ENCODE measurements at regions not wholly inside any gene's neighbourhood (a gene's known extent, or its start where the extent isn't known, plus 50 kb on each side); places are given as distances from the start of the nearest gene placed in this dataset.

DNA sequence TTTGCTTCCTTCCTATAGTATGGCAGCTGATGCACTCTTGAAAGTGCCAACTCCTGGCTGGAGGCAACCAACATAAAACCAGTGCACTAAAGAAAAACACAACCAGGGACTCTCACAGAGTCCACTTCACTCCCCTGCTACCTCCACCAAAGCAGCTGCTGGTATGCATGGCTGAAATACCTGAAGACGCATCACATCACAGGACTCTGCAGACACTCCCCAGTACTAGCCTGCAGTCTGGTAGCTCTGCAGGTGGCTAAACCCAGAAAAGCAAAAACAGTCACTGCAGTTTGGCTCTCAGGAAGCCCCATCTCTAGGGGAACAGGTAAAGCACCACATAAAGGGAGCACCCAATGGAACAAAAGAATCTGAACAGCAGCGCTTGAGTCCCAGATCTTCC, 473.0 kb upstream of the SPTLC3 start:
- no TSS peak for BruUV-seq (replicated peaks)

More for the DNA sequence above, 473.0 kb upstream of the SPTLC3 start:
- no peak overlapping the region for H3K4me2 ChIP-seq (ENCODE audit: insufficient read depth, low read length)
- H4K20me1 ChIP-seq (replicated peaks; ENCODE audit: control insufficient read depth, insufficient read depth, low read length), result no peaks in the 10 kb centered on the region
- ChIA-PET POLR2A (interaction anchor here (0.7 kb wide), 1 partner anchor 31 kb away, joined by 3 read pairs; no protein-coding TSS in a partner anchor), CTCF (ENCODE audit: low intra/inter-chr PET ratio) (no interaction called here)
- no peaks in the 10 kb centered on the region for H3K9me1 ChIP-seq (ENCODE audit: control insufficient read depth, insufficient read depth, low read length)
- intact Hi-C loops (cut with micrococcal nuclease) (no loop called here), in situ Hi-C loops (cut with MboI) (no loop called here)
- H3K4me3 ChIP-seq, result no peak overlapping the region
- ATAC-seq (no peak), DNase-seq (ENCODE audit: extremely low read depth in 1 of 4, low spot score in 3 of 4) (no peak), FAIRE-seq (no peak)
- H3K36me3 ChIP-seq (ENCODE audit: control insufficient read depth, insufficient read depth, low read length), result no peaks in the 10 kb centered on the region
- no peak overlapping the region for H3K27ac ChIP-seq (ENCODE audit: extremely low read depth, low read depth, low read length)
- TF ChIP-seq JUN (IDR thresholded peaks at IDR 0.05; ENCODE audit: borderline replicate concordance, low read depth, low read length) (no peak), JUN (CRISPR knock-in tag; IDR thresholded peaks at IDR 0.05; ENCODE audit: borderline replicate concordance) (no peak), BACH1 (tag; IDR thresholded peaks at IDR 0.05) (no peak), RFX7 (CRISPR knock-in tag; IDR thresholded peaks at IDR 0.05) (no peak), PML (IDR thresholded peaks at IDR 0.05; ENCODE audit: low read length) (no peak), ZNF253 (CRISPR knock-in tag; conservative IDR thresholded peaks at IDR 0.05) (no peak), ZNF239 (CRISPR knock-in tag; IDR thresholded peaks at IDR 0.05) (no peak), GABPB2 (CRISPR knock-in tag; conservative IDR thresholded peaks at IDR 0.05) (no peak), ZFX (CRISPR knock-in tag; IDR thresholded peaks at IDR 0.05) (no peak), SREBF2 (CRISPR knock-in tag; IDR thresholded peaks at IDR 0.05) (no peak)
- TF ChIP-seq, protein P1, sequence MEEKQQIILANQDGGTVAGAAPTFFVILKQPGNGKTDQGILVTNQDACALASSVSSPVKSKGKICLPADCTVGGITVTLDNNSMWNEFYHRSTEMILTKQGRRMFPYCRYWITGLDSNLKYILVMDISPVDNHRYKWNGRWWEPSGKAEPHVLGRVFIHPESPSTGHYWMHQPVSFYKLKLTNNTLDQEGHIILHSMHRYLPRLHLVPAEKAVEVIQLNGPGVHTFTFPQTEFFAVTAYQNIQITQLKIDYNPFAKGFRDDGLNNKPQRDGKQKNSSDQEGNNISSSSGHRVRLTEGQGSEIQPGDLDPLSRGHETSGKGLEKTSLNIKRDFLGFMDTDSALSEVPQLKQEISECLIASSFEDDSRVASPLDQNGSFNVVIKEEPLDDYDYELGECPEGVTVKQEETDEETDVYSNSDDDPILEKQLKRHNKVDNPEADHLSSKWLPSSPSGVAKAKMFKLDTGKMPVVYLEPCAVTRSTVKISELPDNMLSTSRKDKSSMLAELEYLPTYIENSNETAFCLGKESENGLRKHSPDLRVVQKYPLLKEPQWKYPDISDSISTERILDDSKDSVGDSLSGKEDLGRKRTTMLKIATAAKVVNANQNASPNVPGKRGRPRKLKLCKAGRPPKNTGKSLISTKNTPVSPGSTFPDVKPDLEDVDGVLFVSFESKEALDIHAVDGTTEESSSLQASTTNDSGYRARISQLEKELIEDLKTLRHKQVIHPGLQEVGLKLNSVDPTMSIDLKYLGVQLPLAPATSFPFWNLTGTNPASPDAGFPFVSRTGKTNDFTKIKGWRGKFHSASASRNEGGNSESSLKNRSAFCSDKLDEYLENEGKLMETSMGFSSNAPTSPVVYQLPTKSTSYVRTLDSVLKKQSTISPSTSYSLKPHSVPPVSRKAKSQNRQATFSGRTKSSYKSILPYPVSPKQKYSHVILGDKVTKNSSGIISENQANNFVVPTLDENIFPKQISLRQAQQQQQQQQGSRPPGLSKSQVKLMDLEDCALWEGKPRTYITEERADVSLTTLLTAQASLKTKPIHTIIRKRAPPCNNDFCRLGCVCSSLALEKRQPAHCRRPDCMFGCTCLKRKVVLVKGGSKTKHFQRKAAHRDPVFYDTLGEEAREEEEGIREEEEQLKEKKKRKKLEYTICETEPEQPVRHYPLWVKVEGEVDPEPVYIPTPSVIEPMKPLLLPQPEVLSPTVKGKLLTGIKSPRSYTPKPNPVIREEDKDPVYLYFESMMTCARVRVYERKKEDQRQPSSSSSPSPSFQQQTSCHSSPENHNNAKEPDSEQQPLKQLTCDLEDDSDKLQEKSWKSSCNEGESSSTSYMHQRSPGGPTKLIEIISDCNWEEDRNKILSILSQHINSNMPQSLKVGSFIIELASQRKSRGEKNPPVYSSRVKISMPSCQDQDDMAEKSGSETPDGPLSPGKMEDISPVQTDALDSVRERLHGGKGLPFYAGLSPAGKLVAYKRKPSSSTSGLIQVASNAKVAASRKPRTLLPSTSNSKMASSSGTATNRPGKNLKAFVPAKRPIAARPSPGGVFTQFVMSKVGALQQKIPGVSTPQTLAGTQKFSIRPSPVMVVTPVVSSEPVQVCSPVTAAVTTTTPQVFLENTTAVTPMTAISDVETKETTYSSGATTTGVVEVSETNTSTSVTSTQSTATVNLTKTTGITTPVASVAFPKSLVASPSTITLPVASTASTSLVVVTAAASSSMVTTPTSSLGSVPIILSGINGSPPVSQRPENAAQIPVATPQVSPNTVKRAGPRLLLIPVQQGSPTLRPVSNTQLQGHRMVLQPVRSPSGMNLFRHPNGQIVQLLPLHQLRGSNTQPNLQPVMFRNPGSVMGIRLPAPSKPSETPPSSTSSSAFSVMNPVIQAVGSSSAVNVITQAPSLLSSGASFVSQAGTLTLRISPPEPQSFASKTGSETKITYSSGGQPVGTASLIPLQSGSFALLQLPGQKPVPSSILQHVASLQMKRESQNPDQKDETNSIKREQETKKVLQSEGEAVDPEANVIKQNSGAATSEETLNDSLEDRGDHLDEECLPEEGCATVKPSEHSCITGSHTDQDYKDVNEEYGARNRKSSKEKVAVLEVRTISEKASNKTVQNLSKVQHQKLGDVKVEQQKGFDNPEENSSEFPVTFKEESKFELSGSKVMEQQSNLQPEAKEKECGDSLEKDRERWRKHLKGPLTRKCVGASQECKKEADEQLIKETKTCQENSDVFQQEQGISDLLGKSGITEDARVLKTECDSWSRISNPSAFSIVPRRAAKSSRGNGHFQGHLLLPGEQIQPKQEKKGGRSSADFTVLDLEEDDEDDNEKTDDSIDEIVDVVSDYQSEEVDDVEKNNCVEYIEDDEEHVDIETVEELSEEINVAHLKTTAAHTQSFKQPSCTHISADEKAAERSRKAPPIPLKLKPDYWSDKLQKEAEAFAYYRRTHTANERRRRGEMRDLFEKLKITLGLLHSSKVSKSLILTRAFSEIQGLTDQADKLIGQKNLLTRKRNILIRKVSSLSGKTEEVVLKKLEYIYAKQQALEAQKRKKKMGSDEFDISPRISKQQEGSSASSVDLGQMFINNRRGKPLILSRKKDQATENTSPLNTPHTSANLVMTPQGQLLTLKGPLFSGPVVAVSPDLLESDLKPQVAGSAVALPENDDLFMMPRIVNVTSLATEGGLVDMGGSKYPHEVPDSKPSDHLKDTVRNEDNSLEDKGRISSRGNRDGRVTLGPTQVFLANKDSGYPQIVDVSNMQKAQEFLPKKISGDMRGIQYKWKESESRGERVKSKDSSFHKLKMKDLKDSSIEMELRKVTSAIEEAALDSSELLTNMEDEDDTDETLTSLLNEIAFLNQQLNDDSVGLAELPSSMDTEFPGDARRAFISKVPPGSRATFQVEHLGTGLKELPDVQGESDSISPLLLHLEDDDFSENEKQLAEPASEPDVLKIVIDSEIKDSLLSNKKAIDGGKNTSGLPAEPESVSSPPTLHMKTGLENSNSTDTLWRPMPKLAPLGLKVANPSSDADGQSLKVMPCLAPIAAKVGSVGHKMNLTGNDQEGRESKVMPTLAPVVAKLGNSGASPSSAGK (IDR thresholded peaks at IDR 0.05), result no peak
- TF ChIP-seq, protein P2, sequence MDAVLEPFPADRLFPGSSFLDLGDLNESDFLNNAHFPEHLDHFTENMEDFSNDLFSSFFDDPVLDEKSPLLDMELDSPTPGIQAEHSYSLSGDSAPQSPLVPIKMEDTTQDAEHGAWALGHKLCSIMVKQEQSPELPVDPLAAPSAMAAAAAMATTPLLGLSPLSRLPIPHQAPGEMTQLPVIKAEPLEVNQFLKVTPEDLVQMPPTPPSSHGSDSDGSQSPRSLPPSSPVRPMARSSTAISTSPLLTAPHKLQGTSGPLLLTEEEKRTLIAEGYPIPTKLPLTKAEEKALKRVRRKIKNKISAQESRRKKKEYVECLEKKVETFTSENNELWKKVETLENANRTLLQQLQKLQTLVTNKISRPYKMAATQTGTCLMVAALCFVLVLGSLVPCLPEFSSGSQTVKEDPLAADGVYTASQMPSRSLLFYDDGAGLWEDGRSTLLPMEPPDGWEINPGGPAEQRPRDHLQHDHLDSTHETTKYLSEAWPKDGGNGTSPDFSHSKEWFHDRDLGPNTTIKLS (IDR thresholded peaks at IDR 0.05; ENCODE audit: borderline replicate concordance, low read depth), result no peak
- no peaks in the 10 kb centered on the region for H3K79me2 ChIP-seq (ENCODE audit: control insufficient read depth, insufficient read depth, low read length)
- no peak overlapping the region for H2AFZ ChIP-seq (ENCODE audit: low read depth, low read length)
- no peak overlapping the region for H3K9ac ChIP-seq (ENCODE audit: insufficient read depth in 1 of 2, low read depth in 2 of 2, low read length in 2 of 2)
- no peaks in the 10 kb centered on the region for H3K27me3 ChIP-seq (ENCODE audit: control insufficient read depth in 2 of 2, insufficient read depth in 2 of 2, low read length in 2 of 2)
- WGBS (ENCODE audit: insufficient coverage, low coverage, missing lambda C conversion rate), result 0% methylated on average over 2 of the region's 2 CpGs
- H3K4me1 ChIP-seq (replicated peaks in 1 of 2; ENCODE audit: control insufficient read depth in 2 of 2, insufficient read depth in 2 of 2, low read length in 2 of 2), result no peaks in the 10 kb centered on the region
- no peaks in the 10 kb centered on the region for H3K9me3 ChIP-seq (replicated peaks; ENCODE audit: control insufficient read depth, insufficient read depth, low read depth, low read length)
